H1 (cell line): ENCODE measurements at regions not wholly inside any gene's neighbourhood (a gene's known extent, or its start where the extent isn't known, plus 50 kb on each side); places are given as distances from the start of the nearest gene placed in this dataset.

ENCODE experiments used
- CTCF ChIA-PET: fragments of 300-600 bp; sonication (Branson Sonifier 250); formaldehyde crosslinking; loops from one replicate; lab custom pipeline; 2021; ENCODE audit not compliant: partially characterized antibody; lab: Charles Lee
- POLR2A ChIA-PET: fragments of 300-600 bp; sonication (Branson Sonifier 250); formaldehyde crosslinking; loops from one replicate; lab custom pipeline; 2021; ENCODE audit warnings: inconsistent platforms; ENCODE audit not compliant: partially characterized antibody; lab: Charles Lee
- DNase-seq, 2 experiments: peaks; one replicate each; pipeline versions ENCODE4 v3.0.0 to v3.0.0-alpha.2; 2010 to 2022; ENCODE audit warnings: low spot score in 2 of 2, low read depth in 1 of 2, mixed read lengths in 1 of 2
- FAIRE-seq: peaks from 2 replicates; lab custom pipeline; 2011; peaks lifted over from hg19 to GRCh38; lab: Jason Lieb, UNC
- H2AFZ ChIP-seq: 2 replicates; pipeline ENCODE4 v1.8.1; 2012; ENCODE audit warnings: low read length, inconsistent platforms
- H2AK5ac ChIP-seq: 2 replicates; pipeline ENCODE4 v1.6.1; 2013; ENCODE audit warnings: low read depth, low read length
- H2BK120ac ChIP-seq: replicated peaks from 2 replicates; pipeline ENCODE3; 2013; ENCODE audit warnings: low read depth, low read length, inconsistent platforms
- H2BK12ac ChIP-seq: 2 replicates; pipeline ENCODE4 v1.6.1; 2013; ENCODE audit warnings: low read depth, low read length
- H2BK15ac ChIP-seq: 2 replicates; pipeline ENCODE4 v1.6.1; 2013; ENCODE audit warnings: low read length
- H2BK20ac ChIP-seq: 2 replicates; pipeline ENCODE4 v1.6.1; 2013; ENCODE audit warnings: low read length
- H2BK5ac ChIP-seq: 2 replicates; pipeline ENCODE4 v1.6.1; 2013; ENCODE audit warnings: low read depth, low read length
- H3K14ac ChIP-seq: 2 replicates; pipeline ENCODE4 v1.6.1; 2013; ENCODE audit warnings: inconsistent platforms; ENCODE audit not compliant: insufficient read length
- H3K18ac ChIP-seq: 2 replicates; pipeline ENCODE4 v1.6.1; 2013; ENCODE audit warnings: low read length; ENCODE audit errors: extremely low read depth
- H3K23ac ChIP-seq: 2 replicates; pipeline ENCODE4 v1.6.1; 2013; ENCODE audit warnings: inconsistent platforms; ENCODE audit not compliant: insufficient read length
- H3K23me2 ChIP-seq: 2 replicates; pipeline ENCODE4 v1.6.1; 2013; ENCODE audit warnings: low read depth, low read length
- H3K27ac ChIP-seq: 2 replicates; pipeline ENCODE4 v1.6.1; 2011; ENCODE audit warnings: low read depth, low read length, inconsistent platforms
- H3K27me3 ChIP-seq, 4 experiments: replicated peaks in 1 of 4; 1 replicate in 1 of 4; 2 replicates in 3 of 4; pipeline versions ENCODE4 v1.6.1 to v1.8.1; 2011 to 2013; ENCODE audit warnings: low read length in 3 of 4, mild to moderate bottlenecking in 3 of 4, inconsistent platforms in 2 of 4, mixed read lengths in 2 of 4, moderate library complexity in 1 of 4; ENCODE audit not compliant: control insufficient read depth in 3 of 4, insufficient read depth in 3 of 4; ENCODE audit errors: extremely low read depth in 1 of 4
- H3K36me3 ChIP-seq, 4 experiments: 2 replicates each; pipeline versions ENCODE4 v1.6.1 to v1.8.1; 2011 to 2013; ENCODE audit warnings: mild to moderate bottlenecking in 4 of 4, low read length in 3 of 4, moderate library complexity in 2 of 4, control low read depth in 1 of 4, inconsistent platforms in 1 of 4; ENCODE audit not compliant: insufficient read depth in 4 of 4, control insufficient read depth in 2 of 4
- H3K4ac ChIP-seq: replicated peaks from 2 replicates; pipeline ENCODE3; 2013; ENCODE audit warnings: low read length, low read depth, mixed read lengths, inconsistent platforms; ENCODE audit not compliant: insufficient read length
- H3K4me1 ChIP-seq, 4 experiments: replicated peaks in 1 of 4; 1 replicate in 1 of 4; 2 replicates in 3 of 4; pipeline versions ENCODE4 v1.6.1 to v1.8.1; 2011 to 2013; ENCODE audit warnings: low read length in 3 of 4, inconsistent platforms in 2 of 4, mixed read lengths in 1 of 4; ENCODE audit not compliant: insufficient read depth in 4 of 4, control insufficient read depth in 3 of 4
- H3K4me2 ChIP-seq, 2 experiments: 2 replicates each; pipeline versions ENCODE4 v1.6.1 to v1.8.1; 2011 to 2013; ENCODE audit warnings: low read depth in 2 of 2, low read length in 2 of 2, control low read depth in 1 of 2, inconsistent platforms in 1 of 2, mild to moderate bottlenecking in 1 of 2; ENCODE audit not compliant: insufficient read depth in 1 of 2
- H3K4me3 ChIP-seq, 4 experiments: fragments of 200-600, 300-600 bp in 1 of 4; sonication (generic), shearing (Covaris generic), sonication (Bioruptor Twin) in 1 of 4; 2 replicates each; pipeline versions ENCODE4 v1.5.1 to v1.8.1; 2011 to 2016; ENCODE audit warnings: low read length in 4 of 4, low read depth in 3 of 4, control low read depth in 2 of 4, inconsistent platforms in 2 of 4, mild to moderate bottlenecking in 2 of 4, mixed read lengths in 1 of 4, moderate library complexity in 1 of 4; ENCODE audit not compliant: insufficient read depth in 2 of 4; ENCODE audit errors: extremely low read depth in 1 of 4
- H3K56ac ChIP-seq: replicated peaks from 2 replicates; pipeline ENCODE3; 2013; ENCODE audit warnings: low read depth, mild to moderate bottlenecking, mixed read lengths, low read length, inconsistent platforms; ENCODE audit not compliant: insufficient read length
- H3K79me1 ChIP-seq: 2 replicates; pipeline ENCODE4 v1.6.1; 2013; ENCODE audit warnings: low read depth, low read length, control low read depth
- H3K79me2 ChIP-seq, 2 experiments: 2 replicates each; pipeline versions ENCODE4 v1.6.1 to v1.8.1; 2012 to 2013; ENCODE audit warnings: low read length in 2 of 2, mild to moderate bottlenecking in 2 of 2, inconsistent platforms in 1 of 2; ENCODE audit not compliant: insufficient read depth in 2 of 2, control insufficient read depth in 1 of 2
- H3K9ac ChIP-seq, 4 experiments: replicated peaks in 1 of 4; 1 replicate in 1 of 4; 2 replicates in 3 of 4; pipeline versions ENCODE4 v1.6.1 to v1.8.1; 2011 to 2013; ENCODE audit warnings: low read depth in 3 of 4, low read length in 3 of 4, control low read depth in 2 of 4, mild to moderate bottlenecking in 2 of 4, moderate library complexity in 2 of 4, inconsistent platforms in 1 of 4; ENCODE audit errors: extremely low read depth in 1 of 4
- H3K9me3 ChIP-seq, 2 experiments: 2 replicates each; pipeline versions ENCODE4 v1.6.1 to v1.8.1; 2012 to 2013; ENCODE audit warnings: mild to moderate bottlenecking in 2 of 2, moderate library complexity in 2 of 2, control low read depth in 1 of 2, inconsistent platforms in 1 of 2, low read depth in 1 of 2, low read length in 1 of 2, mixed read lengths in 1 of 2; ENCODE audit not compliant: insufficient read depth in 2 of 2
- H4K20me1 ChIP-seq, 2 experiments: replicated peaks in 1 of 2; 2 replicates each; pipeline versions ENCODE3 to v1.8.1; 2011 to 2013; ENCODE audit warnings: inconsistent platforms in 2 of 2, low read length in 2 of 2, mild to moderate bottlenecking in 1 of 2; ENCODE audit not compliant: insufficient read depth in 2 of 2, control insufficient read depth in 1 of 2
- H4K5ac ChIP-seq: 2 replicates; pipeline ENCODE4 v1.6.1; 2013; ENCODE audit warnings: low read length, low read depth, mixed read lengths, inconsistent platforms; ENCODE audit not compliant: insufficient read length
- H4K8ac ChIP-seq: 2 replicates; pipeline ENCODE4 v1.8.0; 2013; ENCODE audit warnings: mild to moderate bottlenecking, moderate library complexity, low read length, inconsistent platforms; ENCODE audit not compliant: insufficient read depth; ENCODE audit errors: extremely low read depth
- H4K91ac ChIP-seq: replicated peaks from 2 replicates; pipeline ENCODE3; 2013; ENCODE audit warnings: low read length, mixed read lengths, inconsistent platforms; ENCODE audit not compliant: insufficient read length
- POU5F1 ChIP-seq: IDR thresholded peaks from 2 replicates; pipeline ENCODE4 v1.6.1; 2011; ENCODE audit warnings: low read depth, mild to moderate bottlenecking, low read length, moderate library complexity
- TAF7 ChIP-seq: optimal IDR thresholded peaks from 2 replicates; pipeline ENCODE3; 2011; ENCODE audit warnings: low read depth, mild to moderate bottlenecking, inconsistent platforms, low read length, moderate library complexity, borderline replicate concordance
- TBP ChIP-seq: IDR thresholded peaks from 2 replicates; pipeline ENCODE4 v1.6.1; 2011; ENCODE audit warnings: low read depth, low read length, improper control_type of control experiment
- WGBS, 2 experiments: shearing (Covaris generic) in 1 of 2; methylation state at CpG; one replicate each; pipeline versions ENCODE4 v1.1.6 to v1.1.7; 2013 to 2015; ENCODE audit warnings: low lambda C conversion rate in 2 of 2, mixed read lengths in 2 of 2, inconsistent platforms in 1 of 2, low coverage in 1 of 2, missing lambda C conversion rate in 1 of 2; ENCODE audit not compliant: insufficient replicate concordance in 2 of 2, insufficient coverage in 1 of 2, insufficient read length in 1 of 2; ENCODE audit errors: extremely low coverage in 1 of 2, missing lambda C conversion rate in 1 of 2; 5-methylcytosine and 5-hydroxymethylcytosine counted together
- TF ChIP-seq, protein P1 (sequence below): IDR thresholded peaks from 2 replicates; pipeline ENCODE4 v1.6.1; 2012; ENCODE audit warnings: inconsistent platforms

GRCh38 chrX:46366381-46367207 is 178.6 kb downstream of the ZNF674 start:
- no peak overlapping the region for H3K27ac ChIP-seq
- TF ChIP-seq TBP (peak; percentile 49), TAF7 (peak; percentile 57), POU5F1 (no peak)
- TF ChIP-seq, protein P1, sequence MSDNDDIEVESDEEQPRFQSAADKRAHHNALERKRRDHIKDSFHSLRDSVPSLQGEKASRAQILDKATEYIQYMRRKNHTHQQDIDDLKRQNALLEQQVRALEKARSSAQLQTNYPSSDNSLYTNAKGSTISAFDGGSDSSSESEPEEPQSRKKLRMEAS: no peak
- TF ChIP-seq, all 59 proteins: peak for 2
- Histone ChIP-seq H4K20me1 (no peaks in the 10 kb centered on the region), H3K4me3 (no peak overlapping the region), H2BK120ac (no peak overlapping the region), H3K14ac (no peak overlapping the region), H3K23ac (no peak overlapping the region), H3K4me2 (no peak overlapping the region; a peak in 1 of 4 replicates), H3K79me2 (no peaks in the 10 kb centered on the region), H3K4me1 (peaks cover 0 to 7% (median 0%) of the 10 kb centered on the region in 4 experiments; a peak in 3 of 7 replicates), H3K9ac (no peak overlapping the region; a peak in 1 of 7 replicates), H2BK5ac (0 out of 2 replicates have a peak overlapping the region, but pooled peaks have one; percentile 9), H3K56ac (no peak overlapping the region), H4K8ac (no peak overlapping the region), H3K27me3 (no peaks in the 10 kb centered on the region), H2BK15ac (no peak overlapping the region), H2BK20ac (0 out of 2 replicates have a peak overlapping the region, but pooled peaks have one; percentile 86), H4K5ac (peak overlapping the region; percentile 61), H3K79me1 (no peaks in the 10 kb centered on the region), H3K23me2 (no peaks in the 10 kb centered on the region), H4K91ac (no peak overlapping the region), H3K18ac (no peak overlapping the region; the same call in 1 of the 2 replicates), H3K4ac (no peak overlapping the region), H2AK5ac (no peak overlapping the region), H3K36me3 (no peaks in the 10 kb centered on the region), H3K9me3 (no peaks in the 10 kb centered on the region), H2BK12ac (no peak overlapping the region), H2AFZ (no peak overlapping the region)
- ChIA-PET POLR2A (interaction anchor here (0.8 kb wide), 1 partner anchor 9 kb away, joined by 4 read pairs; no protein-coding TSS in a partner anchor), CTCF (no interaction called here)
- FAIRE-seq (peak; percentile 77), DNase-seq (no peak)
- WGBS, 2 experiments: 86% methylated on average over 2 of the region's 2 CpGs; no CpG with 5 or more reads in 1 of the 2 experiments
